GM19397 (cell line): ENCODE measurements at regions not wholly inside any gene's neighbourhood (a gene's known extent, or its start where the extent isn't known, plus 50 kb on each side); places are given as distances from the start of the nearest gene placed in this dataset.
"Not testable (repeated sequence)": the region's sequence is repeated elsewhere in the genome, so short reads cannot be mapped to it uniquely, and the experiment has no call there.

Source experiments
- ATAC-seq: cut with Tn5 transposase; IDR thresholded peaks from one replicate; pipeline ENCODE4 v1.9.1; 2021; ENCODE audit warnings: mild to moderate bottlenecking, moderate library complexity; ENCODE audit not compliant: unreplicated experiment

DNA sequence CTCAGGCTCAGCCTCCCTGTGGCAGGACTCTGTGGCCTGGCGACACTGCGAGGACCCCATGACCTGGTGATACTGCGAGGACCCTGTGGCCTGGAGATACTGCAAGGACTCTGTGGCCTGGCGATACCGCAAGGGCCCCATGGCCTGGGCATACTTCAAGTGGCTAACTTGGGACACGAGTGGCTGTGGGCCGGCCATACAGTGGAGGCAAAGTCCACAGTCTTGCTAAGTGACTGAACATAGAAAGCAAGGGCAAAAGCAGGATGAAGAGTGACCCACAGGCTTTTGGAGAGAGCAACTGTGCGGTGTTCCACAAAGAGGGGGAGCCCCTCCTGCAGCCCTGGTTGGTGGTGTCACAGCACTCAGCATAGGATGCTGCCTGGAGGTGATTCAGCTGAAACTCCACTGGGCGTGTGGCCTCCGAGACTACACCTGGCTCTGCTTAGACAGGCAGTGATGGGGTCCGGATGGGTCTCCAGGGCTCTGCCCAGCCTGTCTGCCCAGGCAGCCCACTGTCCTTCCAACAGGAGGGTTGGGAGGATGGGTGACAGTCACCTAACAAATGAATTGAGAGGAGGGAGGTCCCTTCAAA is 691.0 kb upstream of the HS6ST1 start:
- ATAC-seq, result no peak

DNA sequence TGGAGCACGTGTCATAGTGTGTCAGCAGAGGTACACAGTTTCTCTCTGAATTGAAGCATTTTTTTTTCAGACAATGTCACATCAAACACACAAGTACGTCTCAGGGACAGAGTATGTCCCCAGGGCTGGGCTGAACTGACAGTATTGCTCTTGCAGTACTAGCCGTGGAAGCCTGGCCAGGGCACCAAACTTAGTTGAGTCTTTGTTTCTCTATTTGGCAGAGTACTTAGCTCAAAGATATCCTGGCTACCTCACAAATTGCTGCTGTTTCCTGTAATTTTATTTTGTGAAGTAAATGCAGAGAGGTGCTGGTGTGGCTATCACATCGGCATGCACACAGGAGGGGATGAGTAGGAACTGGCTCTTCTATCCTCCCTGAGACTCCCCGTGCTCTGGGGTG is 691.6 kb upstream of the HS6ST1 start:
- no peak for ATAC-seq

DNA sequence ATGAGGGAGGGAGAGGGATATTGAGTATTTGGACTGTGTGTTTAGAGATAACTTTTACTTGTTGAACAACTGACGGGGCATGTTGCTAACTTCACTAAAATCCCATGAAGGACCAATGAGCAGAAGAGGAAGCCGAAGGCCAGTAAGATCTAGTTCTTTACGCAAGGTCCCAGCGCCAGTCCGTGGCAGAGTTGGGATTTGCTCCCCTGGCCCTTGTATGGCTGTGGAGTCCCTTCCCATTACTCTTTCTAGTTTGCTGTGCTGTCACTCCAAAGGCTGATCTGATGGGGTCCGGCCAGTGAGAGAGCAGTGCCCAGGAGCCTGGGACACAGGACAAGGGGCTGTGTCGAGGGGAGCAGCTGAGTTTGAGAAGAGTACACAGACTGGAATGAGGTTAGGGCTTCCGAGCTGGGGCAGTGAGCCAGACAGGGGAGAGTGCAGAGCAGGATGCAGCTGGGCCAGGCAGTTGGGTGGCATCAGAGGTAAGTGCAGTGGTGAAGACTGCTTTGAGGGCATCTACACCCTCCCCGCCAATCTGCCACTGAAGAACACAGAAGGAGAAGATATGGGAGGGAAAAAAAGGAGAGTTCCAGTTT is 692.9 kb upstream of the HS6ST1 start:
- no peak for ATAC-seq

DNA sequence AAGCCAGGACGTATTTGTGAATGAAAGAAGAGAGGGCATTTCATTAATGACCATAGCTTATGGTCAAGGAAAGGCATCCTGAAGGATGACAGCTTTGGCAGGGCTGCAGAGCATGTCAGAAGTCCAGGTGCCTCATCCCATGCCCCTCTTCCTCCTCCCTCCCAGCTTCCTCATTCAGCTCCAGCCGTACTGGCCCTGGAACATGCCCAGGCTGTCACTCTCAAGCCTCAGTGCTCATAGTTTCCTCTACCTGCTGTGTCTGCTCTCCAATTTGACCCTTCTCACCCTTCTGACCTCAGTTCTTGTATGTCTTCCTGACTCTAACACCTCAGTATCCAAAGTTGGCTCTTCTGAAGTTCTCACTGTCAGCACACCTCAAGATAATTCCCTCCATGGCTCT is 695.8 kb upstream of the HS6ST1 start:
- ATAC-seq, result no peak

DNA sequence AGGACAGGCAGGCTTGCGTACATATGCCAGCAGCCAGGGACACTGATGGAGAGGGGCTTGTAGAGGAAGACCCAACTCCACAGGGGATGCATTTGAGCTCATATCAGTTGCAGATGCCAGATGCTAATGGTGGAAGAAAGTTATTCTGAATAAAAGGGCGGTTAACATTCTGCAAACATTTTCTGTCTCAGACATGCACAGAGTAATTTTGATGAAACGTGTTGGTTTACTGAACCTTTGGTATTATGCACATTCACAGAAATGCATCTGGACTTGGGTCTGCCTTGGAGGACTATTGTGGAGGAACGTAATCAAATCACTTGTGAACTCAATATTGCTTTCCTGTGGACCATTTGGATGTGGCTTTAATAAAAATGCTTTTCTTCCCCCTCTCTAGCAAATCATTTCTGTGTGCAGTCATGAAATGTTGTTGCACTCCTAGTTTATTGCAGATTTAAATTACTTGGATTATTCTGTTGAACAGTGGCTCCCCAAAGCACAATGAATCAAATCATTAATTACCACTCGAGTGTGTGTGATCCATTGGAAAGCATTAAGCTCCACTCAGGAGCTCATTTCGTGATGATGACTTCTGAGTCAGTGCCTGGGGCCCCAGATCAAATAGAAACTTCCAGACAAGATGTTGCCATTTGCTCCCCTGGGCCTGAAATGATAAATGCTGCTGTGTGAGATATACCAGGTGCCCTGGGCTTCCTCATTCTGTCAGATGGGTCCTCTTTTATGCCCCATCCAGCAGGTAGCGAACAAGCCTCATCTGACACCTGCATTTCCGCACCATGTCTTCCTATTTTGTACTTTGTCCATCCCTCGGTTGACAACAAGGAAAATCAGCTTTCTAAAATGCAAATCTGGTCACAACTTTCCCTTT is 697.0 kb upstream of the HS6ST1 start:
- no peak for ATAC-seq

DNA sequence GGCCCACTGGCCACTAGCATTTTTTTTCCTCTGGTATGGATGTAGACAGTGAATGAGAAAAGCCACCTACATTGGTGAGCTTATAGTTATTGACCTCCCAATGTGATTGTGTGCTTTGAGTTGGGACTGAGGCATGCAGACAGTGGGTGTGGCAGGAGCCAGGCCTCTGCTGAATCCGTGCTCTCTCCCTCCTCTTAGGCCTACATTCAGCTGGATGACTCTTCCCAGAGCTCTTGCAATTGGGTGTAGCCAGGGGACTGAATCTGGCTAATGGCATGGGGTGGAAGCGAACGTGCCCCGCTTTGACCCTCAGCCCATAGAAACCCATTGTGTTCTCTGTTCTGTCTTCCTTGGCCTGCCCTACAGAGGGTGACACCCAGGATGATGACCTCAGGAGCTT is 698.3 kb upstream of the HS6ST1 start:
- ATAC-seq, result no peak

DNA sequence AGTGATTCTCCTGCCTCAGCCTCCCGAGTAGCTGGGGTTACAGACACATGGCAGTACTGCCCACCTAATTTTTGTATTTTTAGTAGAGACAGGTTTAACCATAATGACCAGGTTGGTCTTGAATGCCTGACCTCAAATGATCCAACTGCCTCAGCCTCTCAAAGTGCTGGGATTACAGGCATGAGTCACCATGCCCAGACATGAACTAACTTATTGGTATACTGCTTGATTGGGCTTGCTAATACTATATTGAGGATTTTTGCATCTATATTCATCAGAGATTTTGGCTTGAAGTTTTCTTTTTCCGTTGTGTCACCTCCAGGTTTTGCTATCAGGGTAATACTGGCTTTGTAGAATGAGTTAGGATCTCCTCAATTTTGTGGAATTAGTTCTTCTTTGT is 706.1 kb upstream of the HS6ST1 start:
- no peak for ATAC-seq

DNA sequence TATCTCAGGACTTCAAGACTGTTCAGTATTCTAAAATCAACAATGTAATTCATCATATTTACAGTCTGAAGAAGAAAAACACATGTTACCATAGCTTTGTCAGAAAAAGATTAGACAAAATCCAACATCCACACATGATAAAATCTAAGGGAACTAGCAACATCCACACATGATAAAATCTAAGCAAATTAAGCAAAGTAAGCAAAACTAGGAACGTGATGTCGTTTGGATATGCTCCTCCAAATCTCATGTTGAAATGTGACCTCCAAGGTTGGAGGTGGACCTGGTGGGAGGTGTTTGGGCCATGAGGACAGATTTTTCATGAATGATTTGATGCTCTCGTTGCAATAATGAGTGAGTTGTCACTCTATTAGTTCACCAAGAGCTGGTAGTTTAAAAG is 717.3 kb upstream of the HS6ST1 start:
- ATAC-seq, result no peak

DNA sequence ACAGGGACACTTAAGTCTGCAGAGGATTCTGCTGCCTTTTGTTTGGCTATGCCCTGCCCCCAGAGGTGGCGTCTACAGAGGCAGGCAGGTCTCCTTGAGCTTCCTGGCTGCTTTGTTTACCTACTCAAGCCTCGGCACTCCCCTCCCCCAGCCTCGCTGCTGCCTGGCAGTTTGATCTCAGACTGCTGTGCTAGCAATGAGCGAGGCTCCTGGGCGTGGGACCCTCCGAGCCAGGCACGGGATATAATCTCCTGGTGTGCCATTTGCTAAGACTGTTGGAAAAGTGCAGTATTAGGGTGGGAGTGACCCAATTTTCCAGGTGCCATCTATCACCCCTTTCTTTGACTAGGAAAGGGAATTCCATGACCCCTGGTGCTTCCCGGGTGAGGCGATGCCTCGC is 725.0 kb upstream of the HS6ST1 start:
- ATAC-seq, result not testable (repeated sequence)

DNA sequence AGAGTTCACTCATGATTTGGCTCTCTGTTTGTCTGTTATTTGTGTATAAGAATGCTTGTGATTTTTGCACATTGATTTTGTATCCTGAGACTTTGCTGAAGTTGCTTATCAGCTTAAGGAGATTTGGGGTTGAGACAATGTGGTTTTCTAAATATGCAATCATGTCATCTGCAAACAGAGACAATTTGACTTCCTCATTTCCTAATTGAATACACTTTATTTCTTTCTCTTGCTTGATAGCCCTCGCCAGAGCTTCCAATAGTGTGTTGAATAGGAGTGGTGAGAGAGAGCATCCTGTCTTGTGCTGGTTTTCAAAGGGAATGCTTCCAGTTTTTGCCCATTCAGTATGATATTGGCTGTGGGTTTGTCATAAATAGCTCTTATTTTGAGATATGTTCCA is 727.8 kb upstream of the HS6ST1 start:
- ATAC-seq, result not testable (repeated sequence)

DNA sequence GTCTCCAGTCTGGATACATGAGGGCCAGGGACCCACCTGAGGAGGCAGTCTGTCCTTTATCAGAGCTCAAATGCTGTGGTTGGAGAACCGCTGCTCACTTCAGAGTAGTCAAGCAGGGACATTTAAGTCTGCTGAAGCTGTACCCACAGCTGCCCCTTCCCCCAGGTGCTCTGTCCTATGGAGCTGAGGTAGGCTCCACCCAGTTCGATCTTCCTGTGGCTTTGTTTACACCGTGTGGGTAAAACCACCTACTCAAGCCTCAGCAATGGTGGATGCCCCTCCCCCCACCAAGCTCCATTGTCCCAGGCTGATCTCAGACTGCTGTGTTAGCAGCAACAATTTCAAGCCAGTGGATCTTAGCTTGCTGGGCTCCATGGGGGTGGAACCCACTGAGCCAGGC is 731.4 kb upstream of the HS6ST1 start:
- ATAC-seq, result no peak

DNA sequence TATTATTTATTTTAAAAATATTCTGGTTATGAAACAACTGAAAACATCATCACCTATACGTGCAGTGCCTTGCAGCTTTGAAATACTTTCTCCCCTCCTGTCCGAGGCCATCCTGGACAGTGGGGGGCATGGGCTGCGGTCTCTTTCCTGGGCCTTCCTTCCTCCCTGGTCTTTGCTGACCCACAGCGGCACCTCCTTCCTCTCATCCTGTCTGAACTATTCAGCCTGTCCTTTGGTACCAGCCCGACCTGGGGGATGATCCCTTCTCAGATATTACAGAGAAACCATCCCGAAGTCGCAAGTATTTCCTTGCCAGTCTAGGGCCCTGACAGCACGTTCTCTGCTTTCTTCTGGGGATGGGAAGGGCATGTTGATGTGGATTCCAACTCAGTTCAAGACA is 736.6 kb upstream of the HS6ST1 start:
- ATAC-seq, result no peak

DNA sequence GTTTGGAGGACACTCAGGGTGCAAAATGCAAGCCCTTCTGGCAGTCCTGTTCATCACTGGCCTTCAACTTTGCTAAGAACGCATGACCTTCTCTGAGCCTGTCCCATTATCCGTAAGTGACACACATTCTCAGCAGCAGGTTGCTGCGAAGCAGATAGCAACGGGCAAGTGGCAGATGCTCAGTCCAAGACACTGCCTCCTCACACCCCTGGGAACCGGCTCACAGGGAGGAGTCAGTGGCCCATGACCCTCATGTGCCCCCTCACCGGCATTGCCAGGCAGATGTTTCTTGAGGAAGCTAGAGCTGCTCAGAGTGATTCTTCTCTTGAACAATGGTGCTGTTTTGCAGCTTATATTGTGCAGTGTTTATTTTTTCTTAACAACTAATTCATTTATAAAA is 737.2 kb upstream of the HS6ST1 start:
- ATAC-seq, result no peak

DNA sequence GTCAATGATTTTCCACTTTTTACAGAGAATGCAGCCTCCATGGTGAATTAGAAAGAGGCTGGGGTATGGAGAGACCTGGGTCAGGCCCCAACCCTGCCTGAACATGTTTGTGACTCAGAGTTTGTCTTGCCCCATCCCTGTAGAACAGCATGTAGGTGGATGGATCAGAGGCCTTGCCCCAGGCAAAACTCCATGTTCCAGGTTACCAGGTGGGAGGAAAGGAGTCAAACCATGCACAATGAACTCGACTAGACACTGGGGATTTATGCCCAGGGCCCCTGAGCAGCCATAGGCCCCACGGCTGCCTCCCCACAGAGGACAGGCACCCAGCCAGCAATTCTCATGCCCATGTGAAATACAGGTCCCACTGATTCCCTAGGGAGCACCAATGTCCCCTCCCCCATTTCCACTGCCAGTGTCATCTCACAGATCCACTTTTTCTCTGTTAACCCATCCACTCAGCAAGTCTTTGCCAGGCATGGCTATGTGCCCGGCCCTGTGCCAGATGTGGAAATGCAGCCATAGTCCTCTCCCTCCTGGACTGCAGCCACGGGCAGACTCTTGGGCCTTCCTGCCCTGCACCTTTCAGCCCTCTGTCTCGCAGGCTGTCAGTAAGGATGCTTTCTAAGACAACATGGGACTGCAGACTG is 737.8 kb upstream of the HS6ST1 start:
- no peak for ATAC-seq

DNA sequence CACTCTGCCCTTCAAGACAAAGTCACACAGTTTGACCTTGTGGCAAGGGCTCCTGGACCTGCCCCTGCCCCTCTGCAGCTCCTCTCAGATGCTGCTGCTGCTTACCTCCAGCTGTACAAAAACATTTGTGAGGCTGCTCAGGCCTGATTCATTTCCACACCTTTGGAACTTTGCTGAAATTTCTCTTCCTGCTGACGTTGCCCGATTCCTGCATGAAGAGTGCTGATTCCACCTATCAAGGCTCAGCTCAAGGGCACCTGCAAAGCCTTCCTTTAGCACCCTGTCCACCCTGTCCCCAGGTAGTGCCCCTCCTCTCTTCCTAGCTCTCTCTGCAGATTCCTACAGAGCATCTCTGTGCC is 738.3 kb upstream of the HS6ST1 start:
- ATAC-seq, result no peak

DNA sequence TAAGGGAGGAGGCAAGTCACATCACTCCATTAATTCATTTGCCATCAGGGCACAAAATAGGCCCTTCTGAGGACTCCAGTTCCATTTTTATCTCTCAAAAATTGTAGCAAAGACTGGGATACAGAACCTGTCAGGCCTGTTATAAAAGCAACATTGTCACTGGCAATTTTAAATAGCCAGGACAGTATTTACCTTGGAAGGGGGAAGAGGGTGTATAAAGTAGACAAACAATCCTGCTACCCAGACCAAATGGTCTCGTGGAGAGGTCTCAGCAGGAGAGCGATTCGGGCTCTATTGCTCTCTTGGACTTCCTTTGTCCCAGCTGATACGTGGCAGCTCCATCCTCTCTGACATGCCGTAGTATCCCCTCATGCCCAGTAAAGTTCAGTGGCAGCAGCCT is 740.3 kb upstream of the HS6ST1 start:
- ATAC-seq, result no peak

DNA sequence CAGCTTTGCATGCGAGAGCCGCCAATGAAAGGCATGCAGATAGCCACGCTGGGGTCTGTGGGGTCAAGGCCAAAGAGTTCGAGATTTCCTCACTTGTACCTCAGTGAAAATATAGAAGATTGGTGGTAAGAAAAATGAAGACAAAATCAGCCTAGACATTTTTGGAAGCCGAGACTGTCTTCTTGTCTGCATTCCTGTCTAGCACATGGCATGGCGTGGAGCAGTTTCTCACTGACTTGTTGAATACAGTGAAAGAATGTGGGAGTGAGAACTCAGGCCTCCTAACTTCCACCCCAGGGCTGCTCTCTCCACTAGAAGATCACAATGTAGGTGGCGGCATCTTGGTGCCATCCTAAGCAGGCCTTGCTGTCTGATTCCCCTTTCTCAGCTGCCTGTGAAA is 740.8 kb upstream of the HS6ST1 start:
- no peak for ATAC-seq

DNA sequence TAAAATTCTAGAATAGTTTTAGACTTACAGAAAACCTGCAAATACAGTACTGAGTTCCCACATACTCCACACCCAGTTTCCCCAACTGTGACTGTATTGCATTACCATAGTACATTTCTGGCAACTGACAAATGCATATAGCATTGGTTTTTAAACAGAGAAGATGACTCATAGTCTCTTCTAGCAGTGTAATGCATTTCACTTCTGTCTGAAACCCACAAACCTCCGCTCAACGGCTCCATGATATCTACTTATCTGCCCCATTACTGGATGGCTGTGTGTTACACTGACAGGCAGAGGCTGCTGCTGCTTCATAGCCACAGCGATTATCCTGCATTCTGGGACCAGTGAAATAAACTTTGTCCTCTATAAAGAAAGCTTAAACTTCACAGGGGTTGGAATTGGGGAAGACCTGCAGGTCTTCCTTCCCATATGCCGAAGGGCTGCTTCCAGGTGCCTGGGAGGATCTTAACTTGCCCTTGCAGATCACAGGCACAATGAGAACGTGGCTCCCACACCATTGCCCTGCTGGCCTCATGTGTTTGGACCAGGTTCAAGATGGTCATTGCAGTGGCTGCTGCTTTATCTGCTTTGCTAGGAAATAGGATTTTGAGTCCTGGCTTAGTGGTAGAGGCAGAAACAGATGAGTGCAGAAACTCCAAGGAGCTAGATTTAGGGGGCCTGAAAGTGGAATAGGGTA is 742.6 kb upstream of the HS6ST1 start:
- ATAC-seq, result no peak

DNA sequence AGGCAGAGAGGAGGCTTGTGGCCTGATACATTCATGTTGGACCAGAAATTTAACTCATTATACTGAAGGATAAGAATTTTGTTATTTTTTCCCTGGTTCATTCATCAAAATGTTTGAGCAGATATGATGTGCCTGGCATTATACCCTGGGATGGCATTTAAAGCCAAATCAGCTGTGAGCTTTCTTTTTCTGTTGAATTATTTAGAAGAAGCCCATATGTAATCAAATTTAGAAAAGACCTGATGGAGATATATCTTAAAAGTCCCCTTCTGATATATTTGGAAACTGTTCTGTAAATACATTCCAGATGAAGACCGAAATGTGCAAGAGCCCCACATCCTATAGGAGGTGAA is 743.1 kb upstream of the HS6ST1 start:
- ATAC-seq, result no peak

DNA sequence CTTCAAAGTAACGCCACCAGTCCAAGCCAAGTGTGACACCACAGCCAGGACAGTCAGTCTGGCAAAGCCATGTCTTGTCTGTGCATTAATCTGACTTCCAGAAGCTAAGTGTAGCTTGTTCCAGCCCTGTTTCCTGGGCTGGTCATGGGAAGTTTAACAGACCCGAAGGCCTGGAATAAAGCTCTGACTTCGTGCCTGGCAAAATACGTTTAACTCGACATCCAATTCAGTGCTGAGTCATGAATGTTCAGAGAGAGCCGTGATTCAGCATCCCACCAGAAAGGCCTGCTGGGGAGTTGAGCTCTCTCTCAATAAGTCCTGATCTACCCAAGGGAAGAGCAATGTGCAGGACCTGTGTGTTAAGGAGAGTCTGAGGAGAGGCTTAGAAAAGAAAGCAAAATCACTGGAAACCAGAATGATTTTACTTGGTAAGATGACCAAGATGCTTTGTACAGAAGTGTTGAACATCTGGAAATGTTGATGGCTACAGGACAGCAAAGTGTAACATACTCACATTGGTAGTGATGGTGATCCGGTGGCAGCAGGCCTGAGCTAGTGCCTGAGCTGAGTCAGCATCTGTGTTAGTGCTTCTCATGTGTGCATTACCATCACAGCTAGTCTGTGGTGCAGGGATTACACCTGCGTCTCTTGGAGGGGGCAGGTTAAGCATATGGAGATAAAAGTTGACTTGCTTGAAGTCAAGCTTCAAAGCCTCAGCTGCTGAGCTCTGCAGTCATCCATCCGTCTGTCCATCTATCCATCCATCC is 743.7 kb upstream of the HS6ST1 start:
- no peak for ATAC-seq

DNA sequence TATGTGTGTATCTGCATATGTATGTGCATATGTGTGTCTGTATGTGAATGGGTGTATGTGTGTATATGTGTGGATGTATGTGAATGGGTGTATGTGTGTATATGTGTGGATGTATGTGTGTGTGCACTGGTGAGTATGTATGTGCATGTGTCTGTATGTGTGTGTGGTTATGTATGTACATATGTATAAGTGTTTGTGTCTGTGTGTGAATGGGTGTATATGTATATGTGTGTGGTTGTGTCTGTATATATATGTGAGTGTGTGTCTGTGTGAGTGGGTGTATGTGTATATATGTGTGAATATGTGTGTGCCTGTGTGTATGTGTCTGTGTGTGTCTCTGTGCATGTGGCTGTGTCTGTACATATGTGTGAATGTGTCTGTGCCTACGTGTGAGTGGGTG is 748.4 kb upstream of the HS6ST1 start:
- no peak for ATAC-seq
